HG03095 (cell line): ENCODE measurements at regions not wholly inside any gene's neighbourhood (a gene's known extent, or its start where the extent isn't known, plus 50 kb on each side); places are given as distances from the start of the nearest gene placed in this dataset.

ENCODE experiments used
- ATAC-seq: cut with Tn5 transposase; IDR thresholded peaks from one replicate; pipeline ENCODE4 v1.9.1; 2021; ENCODE audit warnings: moderate library complexity; ENCODE audit not compliant: unreplicated experiment

GRCh38 chr6:14426281-14426680 lies 308.7 kb downstream of the CD83 start:
- ATAC-seq, result no peak

- no peak for ATAC-seq
Measured at GRCh38 chr6:14428269-14428668, 310.7 kb downstream of the CD83 start.

DNA sequence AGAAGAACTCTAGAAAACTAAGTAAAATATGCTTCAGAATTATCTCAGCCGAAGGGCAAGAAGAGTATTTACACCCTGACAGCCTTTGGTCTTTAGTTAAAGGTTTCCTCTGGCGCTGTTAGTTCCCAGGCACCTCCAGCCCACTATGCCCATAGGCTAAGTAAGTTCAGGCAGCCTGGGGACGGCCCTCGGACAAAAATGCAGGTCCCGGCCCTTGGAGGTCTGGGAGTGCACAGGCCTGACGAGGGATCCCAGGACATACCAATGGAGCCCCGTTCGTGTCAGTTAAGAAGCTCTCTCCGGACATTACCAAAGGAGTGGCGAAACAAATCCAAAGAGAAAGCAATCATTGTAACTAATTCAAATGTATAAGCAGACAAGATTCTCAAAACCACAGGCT lies 311.8 kb downstream of the CD83 start:
- no peak for ATAC-seq

- ATAC-seq, result no peak
Measured at GRCh38 chr6:14430218-14430617, 312.6 kb downstream of the CD83 start.

DNA sequence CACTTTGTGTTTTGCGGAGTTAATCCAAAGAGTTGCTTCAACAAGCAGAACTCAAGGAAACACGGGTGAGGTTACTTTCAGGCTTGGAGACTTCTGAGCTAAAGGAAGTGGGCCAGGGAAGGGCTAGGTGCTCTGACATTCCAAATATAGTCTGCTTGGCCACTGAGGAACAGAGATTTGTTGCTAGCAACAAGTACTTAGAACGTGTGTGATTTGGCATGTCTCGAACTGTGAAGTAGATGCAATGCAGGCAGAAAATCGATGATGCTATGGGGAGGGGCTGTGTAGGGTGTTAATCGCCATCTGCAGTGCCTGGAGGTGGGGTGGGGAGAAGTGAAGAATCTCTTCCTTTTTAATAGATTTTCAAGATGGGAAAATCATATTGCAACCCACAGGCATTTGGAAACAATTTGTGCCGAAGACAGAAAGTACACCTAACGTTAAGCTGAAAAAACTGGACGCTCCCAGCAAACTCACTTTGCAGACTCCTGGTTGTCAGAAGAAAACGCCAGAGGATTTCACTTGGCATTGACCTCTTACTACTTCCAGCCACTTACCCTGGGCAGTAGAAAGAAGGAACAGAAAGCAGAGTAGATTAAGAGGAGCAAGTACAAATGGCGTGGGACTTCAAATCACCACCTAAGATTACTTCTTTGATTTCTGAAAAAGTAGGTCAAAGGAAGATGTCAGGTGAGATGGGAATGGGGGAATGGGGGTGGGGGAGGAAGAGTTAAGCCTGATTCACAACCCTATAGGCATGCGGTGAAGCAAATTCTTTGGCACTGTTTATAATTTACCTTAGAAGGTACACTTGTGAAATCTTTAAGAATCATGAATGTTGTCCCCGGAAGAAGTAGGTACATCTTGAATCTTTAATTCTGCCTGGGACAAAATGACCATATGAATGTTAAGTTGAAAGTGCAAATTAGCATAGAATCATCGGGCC lies 314.1 kb downstream of the CD83 start:
- ATAC-seq, result no peak

- ATAC-seq, result no peak
Measured at GRCh38 chr6:14434916-14435690, 317.5 kb downstream of the CD83 start.

- ATAC-seq, result no peak
Measured at GRCh38 chr6:14436592-14437132, 319.1 kb downstream of the CD83 start.

DNA sequence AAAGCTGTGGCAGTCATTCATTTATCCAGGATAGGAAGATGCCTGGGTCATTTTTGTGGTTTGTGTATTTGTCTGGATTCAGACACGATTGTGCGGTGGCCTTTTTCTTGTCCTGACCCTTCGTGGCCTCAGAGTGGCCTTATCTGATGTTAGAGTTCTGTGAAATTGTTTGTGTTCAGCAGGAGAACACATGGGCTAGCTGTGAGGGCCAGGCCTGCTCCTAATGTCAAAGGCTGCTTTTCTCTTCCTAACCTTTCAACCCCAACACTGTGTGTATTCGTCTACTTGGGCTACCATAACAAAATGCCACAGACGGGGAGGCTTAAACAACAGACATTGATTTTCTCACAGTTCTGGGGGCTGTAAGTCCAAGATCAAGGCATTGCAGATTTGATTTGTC lies 321.8 kb downstream of the CD83 start:
- ATAC-seq, result no peak

DNA sequence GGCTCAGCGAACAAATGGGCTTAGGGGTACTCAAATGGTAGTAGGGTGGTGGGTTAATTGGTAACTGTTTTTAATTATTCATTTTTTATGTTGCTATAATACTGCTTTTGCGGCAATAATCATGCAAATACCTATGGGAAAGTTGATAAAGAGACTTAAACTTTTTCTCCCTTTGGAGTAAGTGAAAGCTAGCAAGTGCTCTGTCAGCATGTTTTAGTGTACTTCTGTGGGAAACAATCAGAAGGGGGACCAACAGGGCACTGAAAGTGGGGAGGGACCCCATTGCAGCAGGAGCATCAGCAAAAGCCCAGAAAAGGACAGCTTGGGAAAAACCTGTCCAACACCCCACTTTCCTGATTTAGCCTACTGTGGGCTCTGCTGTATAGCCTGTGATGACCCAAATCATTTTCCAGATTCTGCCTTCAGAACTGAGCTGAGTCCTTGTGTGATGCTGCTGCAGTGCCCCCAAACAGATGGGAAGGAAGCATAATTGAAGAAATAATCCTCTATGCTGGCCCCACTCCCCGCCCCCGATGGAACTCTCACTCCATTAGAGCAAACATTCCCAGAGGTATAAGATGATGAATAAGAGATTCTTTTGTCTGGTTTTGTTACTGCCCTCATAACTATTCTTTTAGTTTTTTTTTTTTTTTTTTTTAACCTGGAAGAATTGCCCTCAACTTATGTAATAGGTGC lies 322.8 kb downstream of the CD83 start:
- ATAC-seq, result no peak

DNA sequence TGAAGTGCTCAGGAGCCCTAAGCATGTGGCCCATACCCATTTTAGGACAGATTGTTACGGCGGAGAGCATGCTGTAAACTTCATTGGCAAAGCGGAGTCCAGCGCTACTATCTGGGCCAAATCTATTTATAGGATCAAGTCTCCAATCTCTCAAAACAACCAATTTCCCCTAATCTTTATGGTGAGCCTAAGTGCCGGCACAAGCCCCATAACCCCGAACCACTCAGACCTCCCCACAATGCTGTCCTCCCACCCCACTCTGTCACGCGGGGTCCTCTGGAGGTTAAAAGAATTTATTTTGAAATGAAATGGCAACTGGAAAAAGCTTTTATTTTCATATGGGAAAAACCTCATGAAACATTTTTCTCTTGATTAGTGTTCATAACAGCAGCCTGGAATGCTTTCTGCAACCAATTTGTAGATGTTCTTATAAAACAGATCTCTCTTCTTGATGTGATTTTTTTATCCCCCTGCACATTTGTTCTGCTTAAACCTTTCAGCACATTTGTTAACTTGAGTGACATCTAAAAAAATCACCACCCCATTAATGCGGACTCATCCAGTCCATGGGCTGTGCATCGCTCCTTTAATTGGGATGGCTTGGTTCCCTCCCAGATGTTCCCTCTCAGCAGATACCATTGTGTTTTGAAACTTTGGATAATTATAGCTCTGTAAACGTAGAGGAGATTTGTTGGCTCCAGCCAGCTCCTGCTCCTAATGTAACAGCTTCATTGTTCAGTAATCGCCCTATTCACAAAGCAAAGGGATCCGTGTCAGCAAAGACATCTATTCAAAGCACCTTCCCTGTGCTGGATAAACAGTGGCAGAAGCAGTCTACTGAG lies 323.6 kb downstream of the CD83 start:
- no peak for ATAC-seq

DNA sequence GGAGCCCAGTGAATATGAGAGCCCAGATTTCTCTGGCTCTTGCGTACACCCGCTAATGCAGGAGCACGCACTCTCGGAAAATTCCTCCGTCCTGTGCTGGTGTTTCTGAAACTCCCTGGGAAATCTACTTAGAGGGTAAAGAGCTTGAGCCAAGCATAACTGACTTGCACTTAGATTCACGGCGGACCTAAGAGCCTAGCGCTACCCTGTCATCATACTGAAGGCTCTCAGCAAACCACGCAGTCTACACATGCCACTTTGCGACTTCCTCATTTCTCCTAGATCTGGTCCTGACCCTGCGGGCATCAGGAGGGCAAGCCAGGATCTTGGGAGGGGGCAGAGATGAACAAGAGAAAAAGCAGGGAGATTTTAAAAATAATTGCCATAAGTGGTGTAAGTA lies 324.7 kb downstream of the CD83 start:
- ATAC-seq, result no peak

DNA sequence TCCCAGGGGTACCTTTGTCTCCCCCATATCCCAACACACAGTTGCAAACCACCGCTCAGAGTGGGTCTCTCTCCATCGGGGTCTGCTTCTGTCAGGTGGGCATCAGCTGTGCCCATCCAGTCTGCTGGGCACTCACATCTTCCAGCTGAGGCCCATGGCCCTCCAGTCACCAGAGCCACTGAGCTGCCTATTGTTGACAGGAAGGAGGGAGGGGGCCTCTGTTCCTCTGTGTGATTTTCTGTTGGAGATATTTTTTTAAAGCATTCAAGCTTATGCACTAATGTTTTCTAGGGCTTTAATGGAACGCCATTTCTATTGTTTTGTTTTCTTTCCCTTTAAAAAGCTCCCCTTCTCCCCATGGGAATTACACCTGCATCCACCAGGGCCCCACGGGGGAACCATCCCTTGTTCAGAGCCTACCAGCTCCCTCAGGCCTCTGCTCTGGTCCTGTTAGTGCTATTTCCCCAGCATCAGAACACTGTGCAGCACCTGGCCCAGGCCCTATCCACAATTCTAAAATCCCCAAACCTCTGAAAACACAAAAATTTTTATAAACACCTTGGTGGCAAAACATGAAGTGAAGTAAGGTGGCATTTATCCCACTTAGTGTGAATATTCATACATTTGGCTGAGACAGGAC lies 326.2 kb downstream of the CD83 start:
- ATAC-seq, result no peak

- no peak for ATAC-seq
Measured at GRCh38 chr6:14444295-14444972, 326.9 kb downstream of the CD83 start.

DNA sequence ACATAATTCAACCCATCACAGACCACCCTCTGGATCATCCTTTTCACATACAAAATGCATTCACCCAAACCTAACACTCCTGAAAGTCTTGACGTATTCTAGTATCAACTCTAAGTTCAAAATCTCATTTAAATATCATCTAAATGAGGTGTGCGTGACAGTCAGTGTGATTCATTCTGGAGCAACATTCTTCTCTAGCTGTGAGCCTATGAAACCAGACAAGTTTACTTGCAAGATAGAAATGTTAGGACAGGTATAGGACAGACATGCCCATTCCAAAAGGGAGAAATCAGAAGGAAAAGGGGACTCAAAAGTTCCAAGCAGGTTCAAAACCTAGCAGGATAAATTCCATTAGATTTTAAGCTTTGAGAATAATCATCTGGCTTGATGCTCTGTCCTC lies 329.7 kb downstream of the CD83 start:
- no peak for ATAC-seq

DNA sequence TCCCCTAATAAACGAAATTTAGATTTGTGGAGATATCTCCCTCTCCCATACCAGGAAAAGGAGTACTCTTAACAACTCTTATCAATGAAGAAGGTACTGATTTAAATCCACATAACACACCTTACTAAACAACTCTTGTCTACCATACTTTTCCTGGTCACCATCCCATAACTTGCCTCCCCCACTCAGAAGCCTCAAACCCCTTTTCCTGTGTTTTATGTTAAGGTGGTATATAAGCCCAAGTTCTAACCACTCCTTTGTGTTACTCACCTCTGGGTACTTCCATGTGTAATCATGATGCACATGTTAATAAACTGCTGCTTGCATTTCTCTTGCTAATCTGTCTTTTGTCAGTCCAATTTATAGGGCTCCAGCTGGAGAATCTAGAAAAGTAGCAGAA lies 330.7 kb downstream of the CD83 start:
- no peak for ATAC-seq

- no peak for ATAC-seq
Measured at GRCh38 chr6:14450133-14450504, 332.5 kb downstream of the CD83 start.

DNA sequence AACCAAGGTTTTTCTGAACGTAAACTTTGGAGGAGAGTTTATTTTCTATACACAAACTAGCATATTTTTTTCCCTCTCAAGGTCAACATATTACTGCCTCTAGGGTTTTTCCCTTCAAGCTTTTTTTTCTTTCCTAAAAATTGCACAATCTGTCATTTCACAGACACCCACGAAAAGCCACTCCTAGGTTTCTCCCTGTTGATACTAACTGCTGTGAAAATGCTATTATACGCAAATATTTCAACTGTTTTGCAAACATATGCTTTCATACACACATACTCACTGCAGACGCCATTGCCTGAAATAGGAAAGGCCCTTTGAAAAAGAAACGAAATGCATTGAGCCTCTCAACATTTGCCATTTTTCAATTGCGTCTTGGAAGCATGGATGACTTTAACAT lies 333.0 kb downstream of the CD83 start:
- no peak for ATAC-seq

GRCh38 chr6:14451594-14452374 lies 334.2 kb downstream of the CD83 start:
- no peak for ATAC-seq
